Coronary artery (tissue), 2 donors: ENCODE measurements at regions not wholly inside any gene's neighbourhood (a gene's known extent, or its start where the extent isn't known, plus 50 kb on each side); places are given as distances from the start of the nearest gene placed in this dataset.

Experiments used
- DNase-seq: peaks from one replicate; pipeline ENCODE4 v3.0.0-alpha.2; 2017; ENCODE audit warnings: low spot score
- H3K27ac ChIP-seq, 2 donors: fragments of 200-600 bp; sonication (generic); one replicate each; pipeline ENCODE4 v1.5.1; 2016 to 2019
- H3K4me3 ChIP-seq: fragments of 200-600 bp; sonication (generic); 2 replicates; pipeline ENCODE4 v1.5.1; 2016; ENCODE audit warnings: mild to moderate bottlenecking, moderate library complexity
- TF ChIP-seq, protein P1 (sequence below): fragments of 200-600 bp; sonication (generic); IDR thresholded peaks from one replicate; pipeline ENCODE4 v1.5.1; 2019; ENCODE audit warnings: antibody characterized with exemption

- H3K27ac ChIP-seq: no peak overlapping the region
- no peak for DNase-seq
- no peak overlapping the region for H3K4me3 ChIP-seq
- TF ChIP-seq, protein P1, sequence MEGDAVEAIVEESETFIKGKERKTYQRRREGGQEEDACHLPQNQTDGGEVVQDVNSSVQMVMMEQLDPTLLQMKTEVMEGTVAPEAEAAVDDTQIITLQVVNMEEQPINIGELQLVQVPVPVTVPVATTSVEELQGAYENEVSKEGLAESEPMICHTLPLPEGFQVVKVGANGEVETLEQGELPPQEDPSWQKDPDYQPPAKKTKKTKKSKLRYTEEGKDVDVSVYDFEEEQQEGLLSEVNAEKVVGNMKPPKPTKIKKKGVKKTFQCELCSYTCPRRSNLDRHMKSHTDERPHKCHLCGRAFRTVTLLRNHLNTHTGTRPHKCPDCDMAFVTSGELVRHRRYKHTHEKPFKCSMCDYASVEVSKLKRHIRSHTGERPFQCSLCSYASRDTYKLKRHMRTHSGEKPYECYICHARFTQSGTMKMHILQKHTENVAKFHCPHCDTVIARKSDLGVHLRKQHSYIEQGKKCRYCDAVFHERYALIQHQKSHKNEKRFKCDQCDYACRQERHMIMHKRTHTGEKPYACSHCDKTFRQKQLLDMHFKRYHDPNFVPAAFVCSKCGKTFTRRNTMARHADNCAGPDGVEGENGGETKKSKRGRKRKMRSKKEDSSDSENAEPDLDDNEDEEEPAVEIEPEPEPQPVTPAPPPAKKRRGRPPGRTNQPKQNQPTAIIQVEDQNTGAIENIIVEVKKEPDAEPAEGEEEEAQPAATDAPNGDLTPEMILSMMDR: no peak
These were observed 285.0 kb downstream of the LRRIQ3 start for GRCh38 chr1:73913025-73913424.

DNA sequence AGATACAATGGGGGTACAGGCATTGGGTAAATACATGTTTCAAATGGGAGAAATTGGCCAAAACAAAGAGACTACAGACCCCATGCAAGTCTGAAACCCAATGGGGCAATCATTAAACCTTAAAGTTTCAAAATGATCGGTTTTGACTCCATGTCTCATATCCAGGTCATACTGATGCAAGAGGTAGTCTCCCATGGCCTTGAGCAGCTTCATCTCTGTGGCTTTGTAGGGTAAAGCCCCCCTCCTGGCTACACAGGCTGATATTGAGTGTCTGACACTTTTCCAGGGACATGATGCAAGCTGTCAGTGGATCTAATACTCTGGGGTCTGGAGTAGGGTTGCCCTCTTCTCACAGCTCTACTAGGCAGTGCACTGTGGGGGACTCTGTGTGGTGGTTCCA, 286.1 kb downstream of the LRRIQ3 start:
- Histone ChIP-seq H3K4me3 (no peak overlapping the region), H3K27ac (no peak overlapping the region)
- TF ChIP-seq, protein P1: no peak
- DNase-seq: no peak

GRCh38 chr1:73910466-73910865, 287.5 kb downstream of the LRRIQ3 start:
- no peak overlapping the region for H3K27ac ChIP-seq
- H3K4me3 ChIP-seq: no peak overlapping the region
- TF ChIP-seq, protein P1: no peak
- DNase-seq: no peak

DNA sequence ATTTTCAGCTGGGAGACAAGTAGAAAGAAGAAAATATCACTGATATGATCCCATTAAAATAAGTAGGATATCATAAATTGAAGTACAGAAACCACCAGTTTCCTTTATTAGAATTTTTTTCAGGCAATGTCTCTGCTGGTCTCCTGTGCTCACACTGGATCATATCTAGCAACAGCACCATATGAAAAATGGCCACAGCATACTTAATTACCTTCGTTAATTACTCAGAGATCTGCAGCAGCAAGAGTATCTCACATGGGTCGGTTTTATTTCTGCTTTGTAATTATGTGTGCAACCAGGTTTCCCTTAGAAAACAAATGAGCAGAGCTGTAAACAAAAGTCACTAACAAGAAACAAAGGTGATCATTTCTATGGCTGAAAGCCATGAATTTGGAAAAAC, 287.9 kb downstream of the LRRIQ3 start:
- no peak for DNase-seq
- no peak overlapping the region for H3K27ac ChIP-seq
- TF ChIP-seq, protein P1: no peak
- no peak overlapping the region for H3K4me3 ChIP-seq

DNA sequence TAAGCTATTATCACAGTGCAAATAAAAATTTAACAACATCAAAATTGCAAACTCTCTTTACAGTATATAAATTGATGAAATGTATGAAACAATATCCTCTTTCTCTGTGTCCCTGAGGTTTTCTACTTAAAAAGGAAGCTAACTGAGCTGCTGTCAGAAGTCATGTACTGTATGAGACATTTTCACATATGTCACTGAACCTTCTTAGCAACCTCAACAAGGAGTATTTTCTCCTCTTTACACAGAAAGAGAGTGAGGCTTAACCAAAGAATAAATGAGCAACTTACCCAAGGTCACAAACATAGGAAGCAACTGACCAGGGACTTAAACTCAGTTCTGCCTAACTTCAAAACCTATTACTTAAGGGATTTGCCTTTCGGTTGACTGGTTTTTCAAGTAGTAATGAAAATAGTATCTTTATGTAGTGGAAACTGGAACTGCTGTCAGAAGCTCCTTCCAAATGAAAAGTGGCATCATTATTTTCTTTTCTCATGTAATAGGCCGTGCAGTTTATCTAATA, 288.9 kb downstream of the LRRIQ3 start:
- H3K4me3 ChIP-seq: no peak overlapping the region
- TF ChIP-seq, protein P1: no peak
- no peak overlapping the region for H3K27ac ChIP-seq
- no peak for DNase-seq

DNA sequence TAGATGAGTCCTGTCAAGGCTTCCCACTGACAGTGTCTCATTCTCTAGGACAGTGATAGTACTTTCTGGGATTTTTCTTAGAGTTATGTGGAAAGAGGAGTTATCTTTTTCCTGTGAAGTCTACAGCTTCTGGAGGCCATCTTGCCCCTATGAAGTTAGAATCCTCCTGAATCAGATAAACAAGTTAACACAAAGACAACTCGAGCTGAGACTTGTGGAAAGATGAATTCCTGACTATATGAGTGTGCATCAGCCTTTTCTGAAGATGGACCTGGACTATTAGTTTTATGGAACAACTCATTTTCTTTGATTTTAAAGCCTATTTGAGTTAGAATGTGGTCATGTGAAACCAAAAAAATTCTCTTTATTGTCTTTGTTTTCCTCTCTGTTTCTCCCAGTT, 290.9 kb downstream of the LRRIQ3 start:
- Histone ChIP-seq H3K27ac (no peak overlapping the region), H3K4me3 (no peak overlapping the region)
- no peak for DNase-seq
- TF ChIP-seq, protein P1: no peak

GRCh38 chr1:73903092-73903491, 294.9 kb downstream of the LRRIQ3 start:
- DNase-seq: no peak
- TF ChIP-seq, protein P1: no peak
- no peak overlapping the region for H3K4me3 ChIP-seq
- H3K27ac ChIP-seq: no peak overlapping the region
